Liver (tissue), 8 donors: ENCODE measurements at regions not wholly inside any gene's neighbourhood (a gene's known extent, or its start where the extent isn't known, plus 50 kb on each side); places are given as distances from the start of the nearest gene placed in this dataset.

Experiments
- DNase-seq: peaks from one replicate; pipeline ENCODE4 v3.0.0-alpha.2; 2017; ENCODE audit warnings: low spot score
- H3K27ac ChIP-seq, 2 donors: one replicate each; pipeline ENCODE4 v1.7.0; 2013; ENCODE audit warnings: inconsistent platforms in 2 of 2, low read length in 2 of 2, control low read depth in 1 of 2, low read depth in 1 of 2, mild to moderate bottlenecking in 1 of 2
- H3K27me3 ChIP-seq, 4 donors: one replicate each; pipeline versions ENCODE4 v1.6.1 to v1.7.0; 2013; ENCODE audit warnings: low read length in 3 of 4, inconsistent platforms in 1 of 4, mild to moderate bottlenecking in 1 of 4, moderate library complexity in 1 of 4; ENCODE audit not compliant: control insufficient read depth in 4 of 4, insufficient read depth in 4 of 4
- H3K36me3 ChIP-seq, 4 donors: one replicate each; pipeline versions ENCODE4 v1.6.1 to v1.7.0; 2013; ENCODE audit warnings: low read length in 3 of 4, mild to moderate bottlenecking in 3 of 4, low read depth in 1 of 4, moderate library complexity in 1 of 4; ENCODE audit not compliant: control insufficient read depth in 4 of 4, insufficient read depth in 3 of 4
- H3K4me1 ChIP-seq, 4 donors: one replicate each; pipeline versions ENCODE4 v1.6.1 to v1.7.0; 2013; ENCODE audit warnings: low read length in 3 of 4, mild to moderate bottlenecking in 3 of 4, moderate library complexity in 1 of 4; ENCODE audit not compliant: control insufficient read depth in 4 of 4, insufficient read depth in 4 of 4
- H3K4me3 ChIP-seq, 3 donors: one replicate each; pipeline versions ENCODE4 v1.6.1 to v1.7.0; 2013; ENCODE audit warnings: low read length in 3 of 3, control low read depth in 1 of 3, low read depth in 1 of 3, mild to moderate bottlenecking in 1 of 3
- H3K9ac ChIP-seq, 2 donors: one replicate each; pipeline ENCODE4 v1.7.0; 2013; ENCODE audit warnings: low read length in 2 of 2, mild to moderate bottlenecking in 2 of 2, moderate library complexity in 2 of 2, control low read depth in 1 of 2, low read depth in 1 of 2
- H3K9me3 ChIP-seq, 4 donors: one replicate each; pipeline versions ENCODE4 v1.6.1 to v1.7.0; 2013; ENCODE audit warnings: low read length in 3 of 4; ENCODE audit not compliant: control insufficient read depth in 4 of 4
- EGR1 ChIP-seq, 2 donors: IDR thresholded peaks; 2 replicates each; pipeline ENCODE4 v1.6.1; 2016 to 2018; ENCODE audit warnings: antibody characterized with exemption in 2 of 2, low read depth in 2 of 2
- FOXA2 ChIP-seq: IDR thresholded peaks from 2 replicates; pipeline ENCODE4 v1.6.1; 2016; ENCODE audit warnings: antibody characterized with exemption
- GABPA ChIP-seq, 2 donors: IDR thresholded peaks in 1 of 2; conservative IDR thresholded peaks in 1 of 2; 2 replicates each; pipeline ENCODE4 v1.6.1; 2016; ENCODE audit warnings: antibody characterized with exemption in 2 of 2, mild to moderate bottlenecking in 1 of 2, moderate library complexity in 1 of 2
- HNF4A ChIP-seq, 2 donors: conservative IDR thresholded peaks; 2 replicates each; pipeline ENCODE4 v1.6.1; 2016; ENCODE audit warnings: antibody characterized with exemption in 2 of 2, mild to moderate bottlenecking in 2 of 2
- HNF4G ChIP-seq: IDR thresholded peaks from 2 replicates; pipeline ENCODE4 v1.6.1; 2016; ENCODE audit warnings: antibody characterized with exemption
- JUND ChIP-seq, 2 donors: IDR thresholded peaks; 2 replicates each; pipeline ENCODE4 v1.6.1; 2016; ENCODE audit warnings: antibody characterized with exemption in 2 of 2
- NR2F2 ChIP-seq: IDR thresholded peaks from 2 replicates; pipeline ENCODE4 v1.6.1; 2016; ENCODE audit warnings: antibody characterized with exemption
- RAD21 ChIP-seq, 2 donors: IDR thresholded peaks; 2 replicates each; pipeline ENCODE4 v1.6.1; 2016; ENCODE audit warnings: antibody characterized with exemption in 2 of 2, mild to moderate bottlenecking in 2 of 2
- SP1 ChIP-seq: IDR thresholded peaks from 2 replicates; pipeline ENCODE4 v1.6.1; 2018; ENCODE audit warnings: antibody characterized with exemption, mild to moderate bottlenecking
- TAF1 ChIP-seq: conservative IDR thresholded peaks from 2 replicates; pipeline ENCODE4 v1.6.1; 2016; ENCODE audit warnings: antibody characterized with exemption, mild to moderate bottlenecking
- WGBS: extraction: QIAGEN DNeasy Blood & Tissue Kit; methylation state at CpG from one replicate; pipeline ENCODE4 v1.1.7; 2013; 5-methylcytosine and 5-hydroxymethylcytosine counted together
- TF ChIP-seq, protein P1 (sequence below): IDR thresholded peaks from 2 replicates; pipeline ENCODE4 v1.6.1; 2016; ENCODE audit warnings: antibody characterized with exemption
- TF ChIP-seq, protein P2 (sequence below): IDR thresholded peaks from 2 replicates; pipeline ENCODE4 v1.6.1; 2016; ENCODE audit warnings: antibody characterized with exemption
- TF ChIP-seq, protein P3 (sequence below): fragments of 150-350 bp; IDR thresholded peaks from 2 replicates; pipeline ENCODE4 v1.5.1; 2017; ENCODE audit warnings: improper control_type of control experiment, low read depth, low read length; ENCODE audit not compliant: missing input control
- TF ChIP-seq, protein P4 (sequence below): IDR thresholded peaks from 2 replicates; pipeline ENCODE4 v1.6.1; 2016; ENCODE audit warnings: antibody characterized with exemption, mild to moderate bottlenecking
- TF ChIP-seq, protein P5 (sequence below): IDR thresholded peaks from 2 replicates; pipeline ENCODE4 v1.6.1; 2016; ENCODE audit warnings: antibody characterized with exemption
- donor health status: healthy.
- donor health status: healthy.
- donor health status: healthy.
- donor health status: healthy.
- donor health status: healthy.

DNA sequence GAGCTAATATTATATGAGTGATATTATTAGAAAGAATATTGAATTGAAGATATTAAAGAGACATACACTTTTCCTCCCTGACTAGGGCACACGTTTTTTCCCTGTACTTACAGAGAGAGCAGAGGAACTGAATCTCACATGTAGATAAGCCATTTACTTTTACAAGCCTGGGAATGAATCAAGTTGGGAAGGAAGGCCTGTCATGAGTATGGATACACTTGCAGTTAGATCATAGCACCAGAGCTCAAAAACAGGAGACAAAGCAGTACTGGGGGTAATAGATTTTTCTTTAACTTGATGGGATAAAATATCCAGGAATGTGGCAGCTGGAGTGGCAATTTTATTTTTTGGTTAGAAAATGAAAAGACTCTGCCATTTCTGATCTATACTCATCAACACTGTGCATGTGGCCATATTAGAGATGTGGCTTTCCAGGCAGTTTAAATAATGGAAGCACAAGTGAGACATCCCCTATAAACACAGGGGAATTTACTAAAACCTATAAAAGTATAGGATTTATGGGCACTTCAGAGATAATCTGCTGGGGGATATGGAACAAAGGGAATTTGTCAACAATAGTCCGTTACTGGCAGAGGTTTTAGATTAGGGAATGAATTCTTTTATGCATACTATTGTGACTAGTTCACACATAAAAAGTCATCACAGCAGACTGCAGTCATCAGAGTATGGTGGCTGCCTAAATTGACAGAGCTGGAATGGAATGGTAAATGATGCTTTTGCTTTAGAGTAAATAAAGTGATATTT lies 657.7 kb upstream of the MBL2 start:
- 59% methylated on average over 2 of the region's 2 CpGs for WGBS
- H3K27ac ChIP-seq = no peak overlapping the region
- no peak overlapping the region for H3K4me3 ChIP-seq
- DNase-seq = no peak
- no peak overlapping the region for H3K9ac ChIP-seq
- H3K36me3 ChIP-seq = no peaks in the 10 kb centered on the region
- H3K4me1 ChIP-seq = peaks cover 0 to 2% (median 0%) of the 10 kb centered on the region in 4 donors
- no peaks in the 10 kb centered on the region for H3K27me3 ChIP-seq
- TF ChIP-seq JUND (IDR thresholded peaks at IDR 0.05) (no peak), SP1 (no peak), FOXA2 (no peak), NR2F2 (no peak), TAF1 (no peak), EGR1 (IDR thresholded peaks at IDR 0.05; ENCODE audit: low read depth in 2 of 2) (no peak), HNF4A (conservative IDR thresholded peaks at IDR 0.05) (no peak), HNF4G (no peak), RAD21 (IDR thresholded peaks at IDR 0.05) (no peak), GABPA (IDR thresholded peaks at IDR 0.05 in 1 of 2, conservative IDR thresholded peaks at IDR 0.05 in 1 of 2) (no peak)
- TF ChIP-seq, protein P1, sequence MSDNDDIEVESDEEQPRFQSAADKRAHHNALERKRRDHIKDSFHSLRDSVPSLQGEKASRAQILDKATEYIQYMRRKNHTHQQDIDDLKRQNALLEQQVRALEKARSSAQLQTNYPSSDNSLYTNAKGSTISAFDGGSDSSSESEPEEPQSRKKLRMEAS = no peak
- TF ChIP-seq, protein P2, sequence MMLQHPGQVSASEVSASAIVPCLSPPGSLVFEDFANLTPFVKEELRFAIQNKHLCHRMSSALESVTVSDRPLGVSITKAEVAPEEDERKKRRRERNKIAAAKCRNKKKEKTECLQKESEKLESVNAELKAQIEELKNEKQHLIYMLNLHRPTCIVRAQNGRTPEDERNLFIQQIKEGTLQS = no peak
- TF ChIP-seq, protein P3, sequence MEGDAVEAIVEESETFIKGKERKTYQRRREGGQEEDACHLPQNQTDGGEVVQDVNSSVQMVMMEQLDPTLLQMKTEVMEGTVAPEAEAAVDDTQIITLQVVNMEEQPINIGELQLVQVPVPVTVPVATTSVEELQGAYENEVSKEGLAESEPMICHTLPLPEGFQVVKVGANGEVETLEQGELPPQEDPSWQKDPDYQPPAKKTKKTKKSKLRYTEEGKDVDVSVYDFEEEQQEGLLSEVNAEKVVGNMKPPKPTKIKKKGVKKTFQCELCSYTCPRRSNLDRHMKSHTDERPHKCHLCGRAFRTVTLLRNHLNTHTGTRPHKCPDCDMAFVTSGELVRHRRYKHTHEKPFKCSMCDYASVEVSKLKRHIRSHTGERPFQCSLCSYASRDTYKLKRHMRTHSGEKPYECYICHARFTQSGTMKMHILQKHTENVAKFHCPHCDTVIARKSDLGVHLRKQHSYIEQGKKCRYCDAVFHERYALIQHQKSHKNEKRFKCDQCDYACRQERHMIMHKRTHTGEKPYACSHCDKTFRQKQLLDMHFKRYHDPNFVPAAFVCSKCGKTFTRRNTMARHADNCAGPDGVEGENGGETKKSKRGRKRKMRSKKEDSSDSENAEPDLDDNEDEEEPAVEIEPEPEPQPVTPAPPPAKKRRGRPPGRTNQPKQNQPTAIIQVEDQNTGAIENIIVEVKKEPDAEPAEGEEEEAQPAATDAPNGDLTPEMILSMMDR = no peak
- TF ChIP-seq, protein P4, sequence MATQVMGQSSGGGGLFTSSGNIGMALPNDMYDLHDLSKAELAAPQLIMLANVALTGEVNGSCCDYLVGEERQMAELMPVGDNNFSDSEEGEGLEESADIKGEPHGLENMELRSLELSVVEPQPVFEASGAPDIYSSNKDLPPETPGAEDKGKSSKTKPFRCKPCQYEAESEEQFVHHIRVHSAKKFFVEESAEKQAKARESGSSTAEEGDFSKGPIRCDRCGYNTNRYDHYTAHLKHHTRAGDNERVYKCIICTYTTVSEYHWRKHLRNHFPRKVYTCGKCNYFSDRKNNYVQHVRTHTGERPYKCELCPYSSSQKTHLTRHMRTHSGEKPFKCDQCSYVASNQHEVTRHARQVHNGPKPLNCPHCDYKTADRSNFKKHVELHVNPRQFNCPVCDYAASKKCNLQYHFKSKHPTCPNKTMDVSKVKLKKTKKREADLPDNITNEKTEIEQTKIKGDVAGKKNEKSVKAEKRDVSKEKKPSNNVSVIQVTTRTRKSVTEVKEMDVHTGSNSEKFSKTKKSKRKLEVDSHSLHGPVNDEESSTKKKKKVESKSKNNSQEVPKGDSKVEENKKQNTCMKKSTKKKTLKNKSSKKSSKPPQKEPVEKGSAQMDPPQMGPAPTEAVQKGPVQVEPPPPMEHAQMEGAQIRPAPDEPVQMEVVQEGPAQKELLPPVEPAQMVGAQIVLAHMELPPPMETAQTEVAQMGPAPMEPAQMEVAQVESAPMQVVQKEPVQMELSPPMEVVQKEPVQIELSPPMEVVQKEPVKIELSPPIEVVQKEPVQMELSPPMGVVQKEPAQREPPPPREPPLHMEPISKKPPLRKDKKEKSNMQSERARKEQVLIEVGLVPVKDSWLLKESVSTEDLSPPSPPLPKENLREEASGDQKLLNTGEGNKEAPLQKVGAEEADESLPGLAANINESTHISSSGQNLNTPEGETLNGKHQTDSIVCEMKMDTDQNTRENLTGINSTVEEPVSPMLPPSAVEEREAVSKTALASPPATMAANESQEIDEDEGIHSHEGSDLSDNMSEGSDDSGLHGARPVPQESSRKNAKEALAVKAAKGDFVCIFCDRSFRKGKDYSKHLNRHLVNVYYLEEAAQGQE = no peak
- TF ChIP-seq, protein P5, sequence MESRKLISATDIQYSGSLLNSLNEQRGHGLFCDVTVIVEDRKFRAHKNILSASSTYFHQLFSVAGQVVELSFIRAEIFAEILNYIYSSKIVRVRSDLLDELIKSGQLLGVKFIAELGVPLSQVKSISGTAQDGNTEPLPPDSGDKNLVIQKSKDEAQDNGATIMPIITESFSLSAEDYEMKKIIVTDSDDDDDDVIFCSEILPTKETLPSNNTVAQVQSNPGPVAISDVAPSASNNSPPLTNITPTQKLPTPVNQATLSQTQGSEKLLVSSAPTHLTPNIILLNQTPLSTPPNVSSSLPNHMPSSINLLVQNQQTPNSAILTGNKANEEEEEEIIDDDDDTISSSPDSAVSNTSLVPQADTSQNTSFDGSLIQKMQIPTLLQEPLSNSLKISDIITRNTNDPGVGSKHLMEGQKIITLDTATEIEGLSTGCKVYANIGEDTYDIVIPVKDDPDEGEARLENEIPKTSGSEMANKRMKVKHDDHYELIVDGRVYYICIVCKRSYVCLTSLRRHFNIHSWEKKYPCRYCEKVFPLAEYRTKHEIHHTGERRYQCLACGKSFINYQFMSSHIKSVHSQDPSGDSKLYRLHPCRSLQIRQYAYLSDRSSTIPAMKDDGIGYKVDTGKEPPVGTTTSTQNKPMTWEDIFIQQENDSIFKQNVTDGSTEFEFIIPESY = no peak
- no peaks in the 10 kb centered on the region for H3K9me3 ChIP-seq
